HG03135 (cell line): ENCODE measurements at regions not wholly inside any gene's neighbourhood (a gene's known extent, or its start where the extent isn't known, plus 50 kb on each side); places are given as distances from the start of the nearest gene placed in this dataset.

Experiments
- ATAC-seq: cut with Tn5 transposase; IDR thresholded peaks from one replicate; pipeline ENCODE4 v1.9.1; 2021; ENCODE audit warnings: mild to moderate bottlenecking, moderate library complexity; ENCODE audit not compliant: unreplicated experiment

- no peak for ATAC-seq
Measured at GRCh38 chr5:135249658-135250057, 149.4 kb downstream of the MACROH2A1 start.

DNA sequence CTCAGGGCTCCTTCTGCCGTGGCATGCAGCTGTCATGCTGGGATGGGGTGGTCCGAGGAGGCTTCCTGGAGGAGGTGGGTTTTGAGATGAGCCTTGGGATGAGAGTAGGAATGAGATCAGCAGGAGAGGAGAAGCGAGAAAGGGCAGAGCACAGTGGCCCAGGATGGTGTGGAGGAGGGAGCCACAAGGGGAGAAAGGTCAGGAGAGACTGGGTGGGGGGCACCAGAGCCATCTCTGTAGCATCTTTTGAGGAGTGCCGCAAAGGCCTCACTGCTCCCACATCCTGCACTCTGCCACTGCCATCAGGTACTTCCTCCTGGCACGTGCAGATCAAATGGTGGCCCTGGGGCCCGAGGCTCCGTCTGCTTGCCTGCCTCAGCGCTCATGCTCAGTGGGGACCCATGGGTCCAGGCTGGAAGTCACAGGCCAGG lies 150.2 kb downstream of the MACROH2A1 start:
- no peak for ATAC-seq

- no peak for ATAC-seq
Measured at GRCh38 chr5:135246923-135247795, 151.9 kb downstream of the MACROH2A1 start.

DNA sequence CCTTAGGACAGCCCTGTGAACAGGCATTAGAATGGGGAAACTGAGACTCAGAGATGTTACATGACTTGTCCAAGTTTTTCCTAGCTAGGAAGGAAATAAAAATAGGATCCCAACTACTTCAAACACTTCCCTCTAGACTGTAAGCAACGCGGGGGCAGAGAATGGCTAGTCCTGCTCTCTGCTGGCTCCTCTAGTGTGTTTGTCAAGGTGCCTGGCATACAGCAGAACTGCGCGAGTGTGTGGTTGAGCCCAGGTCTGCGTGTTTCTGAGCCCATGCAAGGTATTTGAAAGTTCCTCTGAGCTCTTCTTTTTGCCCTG lies 152.5 kb downstream of the MACROH2A1 start:
- ATAC-seq = no peak

DNA sequence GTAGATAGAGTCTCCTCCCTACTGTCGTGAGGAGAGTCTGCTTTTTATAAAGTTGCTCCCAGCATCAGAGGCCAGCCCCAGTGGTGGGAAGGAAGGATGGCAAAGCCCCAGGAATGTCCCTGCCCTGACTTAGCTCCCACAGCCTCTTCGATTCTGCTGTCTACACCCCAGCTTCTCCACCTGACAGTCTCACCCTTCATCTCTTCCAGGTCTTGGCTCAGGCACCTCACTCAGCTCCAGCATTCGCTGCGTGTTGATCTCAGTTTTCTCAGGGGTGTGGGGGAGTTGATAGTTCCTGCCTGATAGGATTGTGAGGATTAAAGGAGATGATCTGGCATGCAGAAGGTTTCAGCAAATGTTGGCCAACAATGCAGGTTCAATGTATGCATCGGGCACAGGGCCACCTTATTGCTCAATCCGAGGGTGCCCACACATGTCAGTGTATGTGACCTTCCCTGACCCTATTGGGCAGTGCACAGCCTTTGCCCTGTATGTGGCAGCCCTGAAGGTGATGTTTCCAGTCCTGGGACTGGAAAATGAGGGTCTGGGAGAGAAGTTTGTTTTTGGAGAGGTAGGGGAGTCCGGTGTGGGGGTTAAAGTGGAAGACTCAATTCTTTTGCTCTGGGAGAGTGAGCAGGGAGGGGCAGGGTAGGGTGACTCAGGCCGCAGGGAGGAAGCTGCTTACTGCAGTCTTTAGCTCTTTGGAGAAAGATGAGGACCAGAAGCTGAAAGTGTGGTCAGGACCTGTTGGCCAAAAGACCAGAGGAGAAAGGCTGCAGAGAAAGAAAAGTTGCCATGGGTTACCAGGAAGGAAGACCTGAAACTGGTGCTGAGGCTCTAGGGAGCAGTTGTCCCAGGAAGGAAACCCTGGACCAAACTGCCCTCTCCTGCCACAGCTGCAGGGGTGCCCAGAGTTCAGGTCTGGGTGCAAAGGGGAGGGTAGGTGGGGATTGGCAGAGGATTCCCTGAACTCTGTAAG lies 153.2 kb downstream of the MACROH2A1 start:
- ATAC-seq = no peak

DNA sequence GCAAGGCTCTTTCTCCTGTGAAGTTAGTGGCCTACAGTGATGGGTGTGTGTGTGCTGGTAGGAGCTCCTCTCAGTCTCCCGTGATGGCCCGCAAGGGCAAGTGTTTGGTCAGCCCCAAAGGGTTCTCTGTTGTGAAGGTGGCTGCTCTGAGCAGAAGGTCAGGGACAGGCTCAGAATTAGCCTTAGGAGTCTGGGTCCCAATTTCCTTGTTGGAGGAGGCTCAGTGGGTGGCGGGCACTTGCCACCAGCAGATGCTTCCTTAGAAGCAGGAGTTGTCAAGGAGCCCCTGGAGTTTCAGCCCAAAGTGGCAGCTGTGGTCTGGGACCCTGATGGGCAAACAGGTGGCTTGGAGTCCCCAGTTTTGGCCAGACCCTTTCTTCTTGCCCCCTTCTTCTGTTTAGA lies 154.4 kb downstream of the MACROH2A1 start:
- ATAC-seq = no peak

- ATAC-seq = no peak
Measured at GRCh38 chr5:135243556-135244285, 155.3 kb downstream of the MACROH2A1 start.

DNA sequence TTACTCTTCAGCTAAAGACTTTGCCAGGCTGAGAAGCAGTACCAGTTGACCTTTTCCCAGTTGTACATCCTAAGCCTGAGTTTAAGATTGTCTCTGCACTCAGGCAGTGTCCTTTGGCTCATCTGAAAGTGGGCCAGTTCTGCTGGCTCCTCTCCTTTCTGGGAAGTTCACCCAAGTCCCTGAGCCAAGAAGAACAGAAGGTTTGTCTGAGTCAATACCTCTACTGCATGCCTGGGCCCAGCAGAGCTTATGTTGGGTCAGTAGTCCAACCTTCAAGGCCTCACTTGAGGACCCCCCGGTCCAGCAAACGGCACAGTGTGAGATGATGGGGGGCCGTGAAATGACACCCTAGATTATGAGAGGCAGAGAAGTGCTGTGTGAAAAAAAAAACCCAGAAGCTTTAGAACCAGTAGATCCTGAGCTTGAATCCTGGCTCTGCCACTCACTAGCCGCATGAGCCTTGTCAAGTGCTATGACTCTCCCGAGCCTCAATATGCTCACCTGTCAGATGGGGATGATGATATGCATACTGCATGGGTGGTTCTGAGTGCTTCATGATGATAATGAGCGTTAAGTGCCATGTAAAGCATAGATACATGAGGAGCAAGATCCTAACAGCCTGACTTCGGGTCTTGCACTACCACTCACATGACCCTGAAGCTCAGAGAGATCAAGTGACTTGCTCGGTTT lies 156.0 kb downstream of the MACROH2A1 start:
- ATAC-seq = no peak

DNA sequence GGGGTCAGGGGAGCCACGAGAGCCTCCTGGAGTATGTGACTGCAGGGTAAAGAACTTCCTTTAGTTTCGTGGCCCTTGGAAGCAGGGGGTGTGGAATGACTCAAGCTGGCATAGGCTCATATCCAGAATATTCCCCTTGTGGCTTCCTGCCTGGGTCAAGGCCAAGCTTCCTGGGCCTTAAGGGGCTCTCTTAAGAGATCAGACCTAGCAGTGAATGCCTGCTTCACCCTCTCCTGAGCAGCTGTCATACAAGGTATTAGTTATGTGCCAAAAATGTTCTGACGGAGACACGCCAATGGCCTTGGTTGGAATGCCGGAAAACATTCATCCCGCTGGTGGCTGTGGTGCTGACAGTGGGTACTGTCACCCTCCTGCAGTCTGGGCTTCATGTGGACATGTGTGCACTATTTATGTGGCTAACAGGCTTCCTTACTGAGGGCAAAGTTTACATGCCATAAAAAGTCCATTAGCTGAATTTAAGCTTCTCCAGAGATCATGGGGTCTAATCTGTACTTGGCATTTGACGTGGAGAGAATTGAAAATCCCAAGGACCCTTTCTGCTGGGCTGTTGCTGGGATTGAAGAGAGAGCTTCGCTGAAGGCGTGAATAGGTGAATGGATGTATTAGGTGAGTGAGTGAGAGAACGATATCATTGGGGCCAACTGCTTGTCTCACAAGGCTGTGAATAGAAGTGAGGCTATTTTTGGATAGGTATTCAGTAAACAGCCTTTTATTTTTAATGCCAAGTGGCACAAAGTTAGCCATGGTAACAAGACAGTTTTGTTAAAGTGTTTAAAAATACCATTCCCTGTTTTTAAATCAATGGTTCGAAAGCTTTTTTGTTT lies 156.8 kb downstream of the MACROH2A1 start:
- ATAC-seq = no peak

GRCh38 chr5:135241536-135241935 lies 157.5 kb downstream of the MACROH2A1 start:
- ATAC-seq = no peak

- no peak for ATAC-seq
Measured at GRCh38 chr5:135240781-135241360, 158.2 kb downstream of the MACROH2A1 start.

DNA sequence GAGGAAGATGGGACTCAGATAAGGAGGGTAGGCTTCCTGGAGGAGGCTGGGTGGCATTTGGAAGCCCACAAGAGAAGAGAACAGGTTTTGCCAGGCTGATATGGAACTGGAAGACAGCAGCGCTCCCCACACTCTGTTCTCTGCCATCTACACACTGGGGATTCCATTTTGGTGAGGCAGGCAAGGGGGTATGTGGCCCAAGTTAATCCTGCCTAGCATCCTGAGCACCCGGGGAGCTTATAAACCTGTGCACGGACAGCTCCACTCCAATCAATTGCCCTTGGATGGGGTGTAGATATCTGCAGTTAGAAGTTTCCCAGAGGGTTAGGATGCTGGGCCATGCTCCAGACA lies 158.8 kb downstream of the MACROH2A1 start:
- no peak for ATAC-seq

DNA sequence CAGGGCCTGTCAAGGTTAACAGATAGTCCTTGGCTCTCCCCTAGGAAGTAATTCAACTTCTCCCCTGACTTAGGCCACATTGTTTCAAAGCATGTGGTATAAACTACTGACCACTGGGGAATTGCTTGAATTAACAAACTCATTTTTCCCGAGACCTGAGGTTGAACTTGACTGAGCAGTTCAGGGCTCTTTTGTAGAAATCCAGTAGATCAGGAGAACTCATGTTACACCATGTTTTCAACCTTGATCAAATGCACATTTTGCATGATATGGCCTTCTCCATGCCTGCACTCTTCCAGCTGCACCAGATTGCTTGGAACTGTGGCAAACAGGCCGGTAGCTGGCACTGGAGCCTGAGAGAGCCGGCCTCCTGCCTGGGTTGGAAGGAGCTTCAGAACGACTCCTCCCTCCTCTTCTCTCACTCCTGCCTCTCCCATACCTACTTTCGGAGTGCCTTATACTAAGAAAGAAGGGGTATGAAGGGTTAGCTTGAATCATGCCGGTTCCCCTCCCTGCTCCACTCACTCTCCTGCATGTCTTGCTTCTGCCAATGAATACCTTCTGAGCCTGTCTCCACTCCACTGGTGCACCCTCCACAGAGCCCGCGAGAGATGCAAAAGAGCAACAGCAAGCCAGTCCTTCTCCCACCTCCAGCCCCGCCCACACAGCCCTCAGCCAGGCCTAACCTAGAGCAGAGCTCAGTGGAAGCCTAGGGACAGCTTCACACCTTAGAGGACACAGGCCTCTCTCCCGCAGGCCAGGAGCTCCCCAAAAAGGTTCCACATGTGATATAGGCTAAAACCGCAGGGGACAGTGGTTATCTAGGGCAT lies 159.4 kb downstream of the MACROH2A1 start:
- no peak for ATAC-seq

DNA sequence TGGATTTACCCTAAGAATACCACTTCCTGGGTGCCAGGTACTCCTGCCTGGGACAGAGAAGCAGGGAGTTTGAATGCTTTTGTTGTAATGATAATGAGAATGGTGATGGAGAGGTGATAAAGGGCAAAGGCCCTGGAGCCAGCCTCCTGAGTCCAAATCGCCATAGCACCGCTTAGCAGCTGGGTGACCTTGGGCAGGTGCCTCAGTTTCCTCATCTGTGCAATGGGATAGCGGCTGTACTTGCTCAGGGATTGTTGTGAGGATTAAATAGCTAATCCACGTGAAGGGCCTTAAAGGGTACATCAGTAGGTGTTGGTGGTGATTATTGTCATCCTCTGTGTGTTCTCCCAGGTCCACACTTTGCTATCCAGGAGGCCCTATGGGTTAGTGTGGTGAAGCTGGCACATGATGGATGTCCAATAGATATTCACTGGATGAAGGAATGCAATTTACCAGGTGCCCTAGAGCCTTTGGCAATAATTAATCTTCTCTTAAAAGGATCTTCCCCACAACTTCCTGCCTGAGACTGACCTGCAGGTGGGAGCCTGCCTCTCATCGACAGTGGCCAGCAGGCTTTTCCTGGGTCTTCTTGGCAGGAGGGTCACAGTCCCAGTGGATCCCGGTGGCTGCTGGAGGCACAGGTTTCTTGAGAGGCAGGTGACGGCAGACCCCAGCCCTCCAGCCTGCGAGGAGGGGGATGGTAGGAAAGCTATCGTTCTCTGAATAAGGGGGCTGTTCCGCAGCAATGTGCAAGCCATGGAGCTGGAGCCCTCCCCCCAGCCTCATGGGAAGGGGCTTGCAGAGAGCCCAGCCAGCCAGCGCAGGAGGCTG lies 160.2 kb downstream of the MACROH2A1 start:
- ATAC-seq = no peak

DNA sequence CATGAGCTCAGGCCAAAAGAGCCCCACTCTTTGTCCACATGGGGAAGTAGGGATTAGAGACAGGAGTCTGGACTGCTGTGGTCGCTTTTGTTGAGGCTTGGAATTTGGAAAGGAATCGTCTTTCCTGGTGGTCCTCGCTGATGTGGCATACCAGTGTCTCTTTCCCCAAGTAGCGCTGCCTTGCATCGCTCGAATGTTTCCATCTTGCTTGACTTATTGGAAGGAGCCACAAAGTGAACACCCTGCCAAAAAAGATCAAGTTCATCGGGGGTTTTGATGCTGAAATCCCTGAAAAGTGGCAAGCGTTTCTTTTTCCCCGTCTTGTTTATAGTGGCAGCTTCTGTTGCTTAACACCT lies 161.3 kb downstream of the MACROH2A1 start:
- ATAC-seq = no peak

- ATAC-seq = no peak
Measured at GRCh38 chr5:135236908-135237747, 161.9 kb downstream of the MACROH2A1 start.
